BJ (cell line): ENCODE measurements at regions not wholly inside any gene's neighbourhood (a gene's known extent, or its start where the extent isn't known, plus 50 kb on each side); places are given as distances from the start of the nearest gene placed in this dataset.

ENCODE experiments used
- CTCF ChIA-PET: fragments of 350-600 bp; formaldehyde crosslinking; extraction: SDS; loops from one replicate; lab custom pipeline; 2021; ENCODE audit warnings: antibody characterized with exemption, inconsistent platforms; lab: Yijun Ruan, JAX
- POLR2A ChIA-PET: fragments of 300-600 bp; sonication (Branson Sonifier 250); formaldehyde crosslinking; extraction: SDS; loops from one replicate; lab custom pipeline; 2021; ENCODE audit warnings: antibody characterized with exemption; lab: Charles Lee
- DNase-seq: peaks from one replicate; pipeline ENCODE4 v3.0.0-alpha.2; 2011; ENCODE audit warnings: low read depth
- H3K27me3 ChIP-seq: 2 replicates; pipeline ENCODE4 v1.6.0; 2011; ENCODE audit warnings: low read length; ENCODE audit not compliant: control insufficient read depth, insufficient read depth
- H3K36me3 ChIP-seq: 2 replicates; pipeline ENCODE4 v1.5.1; 2011; ENCODE audit warnings: low read length; ENCODE audit not compliant: control insufficient read depth, insufficient read depth
- H3K4me3 ChIP-seq: 2 replicates; pipeline ENCODE4 v1.5.1; 2011; ENCODE audit warnings: low read depth, mild to moderate bottlenecking, control low read depth, low read length
- TF ChIP-seq, protein P1 (sequence below): IDR thresholded peaks from 2 replicates; pipeline ENCODE4 v1.5.1; 2011; ENCODE audit warnings: low read depth, mild to moderate bottlenecking, control low read depth, inconsistent platforms, low read length, moderate library complexity; ENCODE audit not compliant: insufficient read depth

DNA sequence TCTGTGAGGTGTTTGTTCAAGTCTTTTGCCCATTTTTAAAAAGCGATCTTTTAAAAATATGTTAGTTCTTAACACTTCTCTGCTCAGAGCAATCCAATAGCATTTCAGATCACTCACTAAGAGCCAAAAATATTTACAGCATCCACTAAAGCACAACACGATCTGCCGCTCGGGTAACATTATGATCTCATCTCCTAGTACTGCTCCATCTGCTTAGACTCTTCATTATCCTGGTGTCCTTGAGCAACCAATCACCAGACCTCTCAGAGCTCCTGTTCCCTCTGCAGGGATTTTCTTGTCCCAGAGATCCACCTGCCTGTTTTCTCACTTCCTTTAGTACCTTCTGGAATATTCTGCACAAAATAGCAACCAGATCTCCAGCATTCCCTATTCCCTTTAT lies 235.3 kb upstream of the ESRRG start:
- Histone ChIP-seq H3K27me3 (no peaks in the 10 kb centered on the region), H3K36me3 (no peaks in the 10 kb centered on the region), H3K4me3 (no peak overlapping the region)
- ChIA-PET CTCF (no interaction called here), POLR2A (no interaction called here)
- TF ChIP-seq, protein P1, sequence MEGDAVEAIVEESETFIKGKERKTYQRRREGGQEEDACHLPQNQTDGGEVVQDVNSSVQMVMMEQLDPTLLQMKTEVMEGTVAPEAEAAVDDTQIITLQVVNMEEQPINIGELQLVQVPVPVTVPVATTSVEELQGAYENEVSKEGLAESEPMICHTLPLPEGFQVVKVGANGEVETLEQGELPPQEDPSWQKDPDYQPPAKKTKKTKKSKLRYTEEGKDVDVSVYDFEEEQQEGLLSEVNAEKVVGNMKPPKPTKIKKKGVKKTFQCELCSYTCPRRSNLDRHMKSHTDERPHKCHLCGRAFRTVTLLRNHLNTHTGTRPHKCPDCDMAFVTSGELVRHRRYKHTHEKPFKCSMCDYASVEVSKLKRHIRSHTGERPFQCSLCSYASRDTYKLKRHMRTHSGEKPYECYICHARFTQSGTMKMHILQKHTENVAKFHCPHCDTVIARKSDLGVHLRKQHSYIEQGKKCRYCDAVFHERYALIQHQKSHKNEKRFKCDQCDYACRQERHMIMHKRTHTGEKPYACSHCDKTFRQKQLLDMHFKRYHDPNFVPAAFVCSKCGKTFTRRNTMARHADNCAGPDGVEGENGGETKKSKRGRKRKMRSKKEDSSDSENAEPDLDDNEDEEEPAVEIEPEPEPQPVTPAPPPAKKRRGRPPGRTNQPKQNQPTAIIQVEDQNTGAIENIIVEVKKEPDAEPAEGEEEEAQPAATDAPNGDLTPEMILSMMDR, result no peak
- DNase-seq, result no peak

DNA sequence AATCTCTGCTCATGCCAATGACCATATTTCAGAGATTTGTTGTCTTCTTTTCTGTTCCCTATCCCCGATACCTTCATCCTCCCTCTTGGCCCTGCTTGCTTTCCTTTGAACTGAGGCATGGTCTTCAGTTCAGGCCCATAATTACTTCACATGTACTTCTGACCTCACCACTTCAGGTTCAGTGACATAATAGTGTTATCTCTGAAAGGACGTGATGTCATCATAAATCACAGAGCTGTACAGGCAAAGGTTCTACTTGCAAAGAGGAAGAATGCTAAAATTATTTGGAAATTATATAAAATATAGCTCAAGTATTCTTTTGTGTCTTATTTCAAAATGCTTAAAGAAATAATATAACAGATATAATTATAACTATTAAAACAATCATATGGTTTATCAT lies 230.3 kb upstream of the ESRRG start:
- POLR2A ChIA-PET, result no interaction called here
- DNase-seq, result no peak
- TF ChIP-seq, protein P1, result no peak
- no peak overlapping the region for H3K4me3 ChIP-seq
- no peaks in the 10 kb centered on the region for H3K27me3 ChIP-seq
- CTCF ChIA-PET, result no interaction called here
- H3K36me3 ChIP-seq, result no peaks in the 10 kb centered on the region

DNA sequence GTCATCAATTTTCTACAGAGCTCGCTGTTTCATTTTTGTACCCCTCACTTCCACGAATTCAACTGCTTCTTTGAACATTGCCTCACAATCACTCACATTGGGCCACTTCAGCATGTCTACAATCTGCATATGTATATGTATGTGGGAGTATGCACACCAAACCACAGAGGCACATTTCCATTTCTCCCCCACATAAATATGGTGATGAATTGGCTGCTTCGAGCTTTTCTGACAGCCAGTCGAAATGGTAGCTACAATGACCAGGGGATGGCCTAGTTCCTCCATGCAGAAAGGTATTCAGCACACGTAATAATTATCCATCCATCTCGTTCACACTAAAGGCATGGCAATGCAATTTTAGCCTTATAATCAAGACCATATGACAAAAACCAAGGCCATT lies 229.6 kb upstream of the ESRRG start:
- Histone ChIP-seq H3K4me3 (no peak overlapping the region), H3K27me3 (no peaks in the 10 kb centered on the region), H3K36me3 (no peaks in the 10 kb centered on the region)
- TF ChIP-seq, protein P1, result no peak
- ChIA-PET POLR2A (no interaction called here), CTCF (no interaction called here)
- no peak for DNase-seq

GRCh38 chr1:216945538-216946080 lies 222.4 kb upstream of the ESRRG start:
- Histone ChIP-seq H3K4me3 (no peak overlapping the region), H3K27me3 (no peaks in the 10 kb centered on the region), H3K36me3 (no peaks in the 10 kb centered on the region)
- TF ChIP-seq, protein P1, result no peak
- POLR2A ChIA-PET, result no interaction called here
- CTCF ChIA-PET, result interaction anchor here (0.6 kb wide), 1 partner anchor 42 kb away, joined by 3 read pairs; no protein-coding TSS in a partner anchor
- no peak for DNase-seq

GRCh38 chr1:216944864-216945510 lies 221.8 kb upstream of the ESRRG start:
- H3K36me3 ChIP-seq, result no peaks in the 10 kb centered on the region
- DNase-seq, result no peak
- CTCF ChIA-PET, result interaction anchor here (0.6 kb wide), 1 partner anchor 41 kb away, joined by 3 read pairs; no protein-coding TSS in a partner anchor
- no peak overlapping the region for H3K4me3 ChIP-seq
- TF ChIP-seq, protein P1, result no peak
- POLR2A ChIA-PET, result no interaction called here
- no peaks in the 10 kb centered on the region for H3K27me3 ChIP-seq
